ENCODE measurements at regions not wholly inside any gene's neighbourhood (a gene's known extent, or its start where the extent isn't known, plus 50 kb on each side); places are given as distances from the start of the nearest gene placed in this dataset.

GRCh38 chr17:77033892-77034404 lies 106.8 kb upstream of the SEC14L1 start:
- H3K9me3 Mint-ChIP-seq: no peaks in the 10 kb centered on the region
- DNase-seq (ENCODE audit: extremely low spot score, unreplicated experiment): no peak
- peaks cover 14% of the 10 kb centered on the region for H3K27me3 Mint-ChIP-seq
- H3K4me1 Mint-ChIP-seq (ENCODE audit: unreplicated experiment): peaks cover 18% of the 10 kb centered on the region
- H3K27ac Mint-ChIP-seq: no peak overlapping the region
- no peak for TF ChIP-seq CTCF (conservative IDR thresholded peaks at IDR 0.05)
- H3K36me3 Mint-ChIP-seq: no peaks in the 10 kb centered on the region
- H3K4me3 Mint-ChIP-seq: no peak overlapping the region

GRCh38 chr17:77034677-77035424 lies 105.9 kb upstream of the SEC14L1 start:
- TF ChIP-seq CTCF (conservative IDR thresholded peaks at IDR 0.05): no peak
- no peaks in the 10 kb centered on the region for H3K36me3 Mint-ChIP-seq
- H3K9me3 Mint-ChIP-seq: no peaks in the 10 kb centered on the region
- H3K4me1 Mint-ChIP-seq (ENCODE audit: unreplicated experiment): peaks cover 18% of the 10 kb centered on the region
- H3K27me3 Mint-ChIP-seq: peaks cover 18% of the 10 kb centered on the region
- no peak overlapping the region for H3K4me3 Mint-ChIP-seq
- H3K27ac Mint-ChIP-seq: no peak overlapping the region
- DNase-seq (ENCODE audit: extremely low spot score, unreplicated experiment): no peak

GRCh38 chr17:77035526-77035925 lies 105.2 kb upstream of the SEC14L1 start:
- Mint-ChIP-seq H3K36me3 (no peaks in the 10 kb centered on the region), H3K4me1 (ENCODE audit: unreplicated experiment) (peaks cover 18% of the 10 kb centered on the region), H3K27me3 (peaks cover 18% of the 10 kb centered on the region), H3K4me3 (no peak overlapping the region), H3K9me3 (no peaks in the 10 kb centered on the region), H3K27ac (no peak overlapping the region)
- TF ChIP-seq CTCF (conservative IDR thresholded peaks at IDR 0.05): no peak
- DNase-seq (ENCODE audit: extremely low spot score, unreplicated experiment): no peak

GRCh38 chr17:77036136-77036840 lies 104.5 kb upstream of the SEC14L1 start:
- Mint-ChIP-seq H3K9me3 (no peaks in the 10 kb centered on the region), H3K4me1 (ENCODE audit: unreplicated experiment) (peaks cover 22% of the 10 kb centered on the region), H3K36me3 (no peaks in the 10 kb centered on the region), H3K27ac (no peak overlapping the region), H3K27me3 (peaks cover 18% of the 10 kb centered on the region), H3K4me3 (peak overlapping the region; percentile 42)
- no peak for TF ChIP-seq CTCF (conservative IDR thresholded peaks at IDR 0.05)
- DNase-seq (ENCODE audit: extremely low spot score, unreplicated experiment): no peak

GRCh38 chr17:77036841-77037381 lies 103.9 kb upstream of the SEC14L1 start:
- peaks cover 18% of the 10 kb centered on the region for H3K27me3 Mint-ChIP-seq
- no peak for TF ChIP-seq CTCF (conservative IDR thresholded peaks at IDR 0.05)
- H3K27ac Mint-ChIP-seq: no peak overlapping the region
- H3K4me1 Mint-ChIP-seq (ENCODE audit: unreplicated experiment): peaks cover 22% of the 10 kb centered on the region
- H3K36me3 Mint-ChIP-seq: no peaks in the 10 kb centered on the region
- peak overlapping the region; percentile 42 for H3K4me3 Mint-ChIP-seq
- no peaks in the 10 kb centered on the region for H3K9me3 Mint-ChIP-seq
- DNase-seq (ENCODE audit: extremely low spot score, unreplicated experiment): no peak

Measured in type B pancreatic cell (in vitro differentiated cells).